ENCODE measurements at regions not wholly inside any gene's neighbourhood (a gene's known extent, or its start where the extent isn't known, plus 50 kb on each side); places are given as distances from the start of the nearest gene placed in this dataset.

- RAD21 ChIA-PET (ENCODE audit: unreplicated experiment): no interaction called here
- Histone ChIP-seq H3K9me3 (replicated peaks; ENCODE audit: control insufficient read depth, insufficient read depth, low read length) (no peaks in the 10 kb centered on the region; the same call in 2 of the 3 replicates), H3K79me2 (ENCODE audit: control insufficient read depth, insufficient read depth, low read length) (no peaks in the 10 kb centered on the region), H3K36me3 (ENCODE audit: control insufficient read depth in 2 of 2, insufficient read depth in 2 of 2, low read length in 1 of 2) (no peaks in the 10 kb centered on the region; a peak in 1 of 4 replicates), H3K9ac (ENCODE audit: control insufficient read depth, insufficient read depth, low read length) (no peak overlapping the region), H3K4me2 (ENCODE audit: control insufficient read depth, insufficient read depth) (no peak overlapping the region), H4K20me1 (ENCODE audit: control insufficient read depth, insufficient read depth) (no peaks in the 10 kb centered on the region), H3K27me3 (replicated peaks in 1 of 2; ENCODE audit: control insufficient read depth in 2 of 2, insufficient read depth in 2 of 2, low read length in 1 of 2) (no peaks in the 10 kb centered on the region), H2AFZ (ENCODE audit: control insufficient read depth, low read depth, low read length) (no peak overlapping the region), H3K4me1 (ENCODE audit: control insufficient read depth, insufficient read depth, low read length) (no peaks in the 10 kb centered on the region), H3K27ac (ENCODE audit: control insufficient read depth, insufficient read depth) (no peak overlapping the region), H3K4me3 (no peak overlapping the region)
- intact Hi-C loops (cut with micrococcal nuclease; ENCODE audit: unreplicated experiment) (no loop called here), in situ Hi-C loops (cut with MboI) (no loop called here)
- POLR2A ChIA-PET: no interaction called here
- 33% methylated on average over 2 of the region's 2 CpGs for WGBS (ENCODE audit: insufficient coverage, insufficient replicate concordance, low lambda C conversion rate, missing lambda C conversion rate)
- ATAC-seq (no peak), FAIRE-seq (no peak), DNase-seq (ENCODE audit: low read depth, low spot score) (no peak)
- CTCF ChIA-PET: interaction anchor here (0.9 kb wide), 1 partner anchor 104 kb away, joined by 3 read pairs; no protein-coding TSS in a partner anchor
- BruUV-seq (replicated peaks): no TSS peak
- SMC1A ChIA-PET (ENCODE audit: uncharacterized antibody, unreplicated experiment): interaction anchor here (1.2 to 2.0 kb wide), 2 partner anchors 8 to 11 kb away, joined by 4 to 9 read pairs; no protein-coding TSS in a partner anchor
- TF ChIP-seq BCLAF1 (IDR thresholded peaks at IDR 0.05) (no peak), CHD2 (IDR thresholded peaks at IDR 0.05; ENCODE audit: borderline replicate concordance, low read depth, low read length) (no peak), RELB (IDR thresholded peaks at IDR 0.05; ENCODE audit: low read depth) (no peak), SIN3A (IDR thresholded peaks at IDR 0.05; ENCODE audit: low read depth, low read length) (no peak), MTA2 (IDR thresholded peaks at IDR 0.05; ENCODE audit: low read depth) (no peak), BCL11A (IDR thresholded peaks at IDR 0.05; ENCODE audit: low read depth, low read length) (no peak), NR2C1 (IDR thresholded peaks at IDR 0.05) (no peak), ZSCAN29 (IDR thresholded peaks at IDR 0.05) (no peak), NR2C2 (IDR thresholded peaks at IDR 0.05; ENCODE audit: borderline replicate concordance, control insufficient read depth, insufficient read length, low read depth) (no peak), POLR2A (IDR thresholded peaks at IDR 0.05; ENCODE audit: low read depth, low read length) (no peak), ZBED1 (IDR thresholded peaks at IDR 0.05; ENCODE audit: borderline replicate concordance) (no peak), HDGF (IDR thresholded peaks at IDR 0.05) (no peak), SRF (IDR thresholded peaks at IDR 0.05; ENCODE audit: low read depth in 2 of 2, low read length in 2 of 2) (no peak), CUX1 (IDR thresholded peaks at IDR 0.05; ENCODE audit: insufficient replicate concordance, low read depth, low read length) (no peak)
Observed at GRCh38 chr6:25124216-25124715, 154.9 kb upstream of the CARMIL1 start.

All from GM12878 (cell line).